ENCODE measurements at regions not wholly inside any gene's neighbourhood (a gene's known extent, or its start where the extent isn't known, plus 50 kb on each side); places are given as distances from the start of the nearest gene placed in this dataset.

GRCh38 chr7:31398815-31399214, 58.3 kb upstream of the NEUROD6 start:
- H3K4me1 Mint-ChIP-seq (ENCODE audit: low read depth): no peaks in the 10 kb centered on the region
- POLR2A ChIA-PET: no interaction called here

GRCh38 chr7:31407178-31407676, 66.7 kb upstream of the NEUROD6 start:
- Mint-ChIP-seq H3K36me3 (no peaks in the 10 kb centered on the region), H3K27me3 (no peaks in the 10 kb centered on the region), H3K4me1 (ENCODE audit: low read depth) (no peaks in the 10 kb centered on the region), H3K9me3 (no peaks in the 10 kb centered on the region), H3K27ac (no peak overlapping the region), H3K4me3 (no peak overlapping the region)
- ChIA-PET POLR2A (no interaction called here), CTCF (no interaction called here)
- intact Hi-C loops (cut with micrococcal nuclease): no loop called here
- no peak for DNase-seq

More at GRCh38 chr7:31398815-31399214, 58.3 kb upstream of the NEUROD6 start:
- DNase-seq: no peak
- Mint-ChIP-seq H3K27ac (no peak overlapping the region), H3K9me3 (no peaks in the 10 kb centered on the region), H3K36me3 (no peaks in the 10 kb centered on the region), H3K27me3 (no peaks in the 10 kb centered on the region), H3K4me3 (no peak overlapping the region)
- intact Hi-C loops (cut with micrococcal nuclease): no loop called here
- CTCF ChIA-PET: no interaction called here

DNA sequence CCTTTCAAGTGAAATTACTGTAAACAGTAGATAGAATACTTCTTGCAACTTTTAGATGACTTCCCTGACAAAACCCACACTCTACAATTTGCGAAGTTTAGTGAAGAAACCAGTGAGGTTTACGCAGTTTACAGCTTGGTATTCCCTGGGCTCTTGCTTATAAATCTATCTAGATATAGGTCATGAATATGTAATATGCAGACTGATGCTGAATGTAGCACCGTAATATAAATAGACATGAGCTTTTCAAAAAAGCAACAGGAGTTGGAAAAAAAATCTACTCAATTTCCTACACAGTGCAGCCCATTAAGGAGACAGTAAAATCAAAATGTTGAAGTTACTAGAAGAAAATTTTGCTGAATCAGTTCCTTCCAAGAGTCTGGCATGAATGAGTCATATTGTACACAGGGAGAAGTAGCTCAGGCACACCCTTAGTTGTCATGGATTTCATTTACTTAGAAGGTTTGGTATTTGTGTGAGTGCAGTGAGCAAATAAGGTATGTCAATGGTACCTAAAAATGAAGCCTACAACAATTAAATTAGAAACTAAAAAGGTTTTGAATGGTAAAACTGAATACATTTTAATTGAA, 67.7 kb upstream of the NEUROD6 start:
- no peaks in the 10 kb centered on the region for H3K27me3 Mint-ChIP-seq
- H3K9me3 Mint-ChIP-seq: no peaks in the 10 kb centered on the region
- H3K4me3 Mint-ChIP-seq: no peak overlapping the region
- no peak for DNase-seq
- CTCF ChIA-PET: no interaction called here
- H3K36me3 Mint-ChIP-seq: no peaks in the 10 kb centered on the region
- no peak overlapping the region for H3K27ac Mint-ChIP-seq
- no peaks in the 10 kb centered on the region for H3K4me1 Mint-ChIP-seq (ENCODE audit: low read depth)
- POLR2A ChIA-PET: no interaction called here
- intact Hi-C loops (cut with micrococcal nuclease): no loop called here

GRCh38 chr7:31410265-31410664, 69.7 kb upstream of the NEUROD6 start:
- H3K9me3 Mint-ChIP-seq: no peaks in the 10 kb centered on the region
- H3K4me1 Mint-ChIP-seq (ENCODE audit: low read depth): no peaks in the 10 kb centered on the region
- no peak for DNase-seq
- H3K4me3 Mint-ChIP-seq: no peak overlapping the region
- POLR2A ChIA-PET: no interaction called here
- no peaks in the 10 kb centered on the region for H3K27me3 Mint-ChIP-seq
- H3K36me3 Mint-ChIP-seq: no peaks in the 10 kb centered on the region
- CTCF ChIA-PET: interaction anchor here (1.1 kb wide), 1 partner anchor 276 kb away, joined by 3 read pairs; no protein-coding TSS in a partner anchor
- H3K27ac Mint-ChIP-seq: no peak overlapping the region
- intact Hi-C loops (cut with micrococcal nuclease): no loop called here

GRCh38 chr7:31411416-31411815, 70.9 kb upstream of the NEUROD6 start:
- ChIA-PET POLR2A (no interaction called here), CTCF (no interaction called here)
- no peaks in the 10 kb centered on the region for H3K9me3 Mint-ChIP-seq
- no peak for DNase-seq
- H3K4me3 Mint-ChIP-seq: no peak overlapping the region
- intact Hi-C loops (cut with micrococcal nuclease): no loop called here
- no peak overlapping the region for H3K27ac Mint-ChIP-seq
- no peaks in the 10 kb centered on the region for H3K27me3 Mint-ChIP-seq
- H3K36me3 Mint-ChIP-seq: no peaks in the 10 kb centered on the region
- H3K4me1 Mint-ChIP-seq (ENCODE audit: low read depth): no peaks in the 10 kb centered on the region

DNA sequence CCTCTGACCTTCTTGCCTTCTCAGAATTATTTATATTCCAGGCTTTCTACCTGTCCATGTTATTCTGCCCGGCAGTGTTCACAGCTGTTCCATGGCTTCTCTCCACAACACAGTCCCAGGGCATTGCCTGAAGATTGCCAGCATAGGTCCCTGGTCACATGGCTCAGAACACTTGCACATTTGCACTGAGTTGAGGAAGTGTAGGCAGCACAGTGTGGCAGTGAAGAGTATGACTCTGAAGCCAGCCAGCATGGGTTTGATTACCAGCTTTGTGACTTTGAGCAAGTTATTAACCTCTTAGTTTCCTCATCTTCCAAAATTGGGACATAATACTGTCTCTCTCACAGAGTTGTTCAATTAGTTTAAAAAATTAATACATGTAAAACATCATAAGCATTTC, 73.2 kb upstream of the NEUROD6 start:
- CTCF ChIA-PET: no interaction called here
- Mint-ChIP-seq H3K4me1 (ENCODE audit: low read depth) (no peaks in the 10 kb centered on the region), H3K27ac (no peak overlapping the region)

DNA sequence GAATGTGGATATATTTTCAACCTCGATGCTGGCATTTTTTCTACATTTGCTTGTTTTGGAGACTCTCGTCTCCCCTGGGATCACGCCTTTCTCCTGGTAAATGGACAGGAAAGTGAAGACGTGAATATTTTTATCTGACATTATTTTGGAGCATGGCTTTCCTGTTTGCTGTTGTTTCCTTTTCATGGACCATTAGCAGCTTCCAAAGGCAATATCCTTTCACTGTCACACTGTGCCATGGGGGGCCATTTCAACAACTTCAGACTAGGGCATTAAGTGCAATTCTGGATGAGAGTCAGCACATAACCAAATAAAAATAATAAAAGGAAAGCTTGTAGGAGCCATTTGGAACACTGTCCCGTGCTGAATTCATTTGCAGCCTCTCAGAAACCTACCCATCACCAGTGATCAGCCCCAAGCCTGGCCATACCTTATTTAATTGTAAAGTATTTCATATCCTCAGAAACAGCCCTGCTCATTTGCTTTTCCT, 75.9 kb upstream of the NEUROD6 start:
- no peak for DNase-seq
- H3K4me3 Mint-ChIP-seq: no peak overlapping the region
- CTCF ChIA-PET: no interaction called here
- POLR2A ChIA-PET: no interaction called here
- H3K4me1 Mint-ChIP-seq (ENCODE audit: low read depth): no peaks in the 10 kb centered on the region
- no peaks in the 10 kb centered on the region for H3K27me3 Mint-ChIP-seq
- H3K27ac Mint-ChIP-seq: no peak overlapping the region
- no peaks in the 10 kb centered on the region for H3K9me3 Mint-ChIP-seq
- intact Hi-C loops (cut with micrococcal nuclease): no loop called here
- H3K36me3 Mint-ChIP-seq: no peaks in the 10 kb centered on the region

More for the DNA sequence above, 73.2 kb upstream of the NEUROD6 start:
- Mint-ChIP-seq H3K9me3 (no peaks in the 10 kb centered on the region), H3K27me3 (no peaks in the 10 kb centered on the region), H3K36me3 (no peaks in the 10 kb centered on the region), H3K4me3 (no peak overlapping the region)
- POLR2A ChIA-PET: no interaction called here
- DNase-seq: no peak
- intact Hi-C loops (cut with micrococcal nuclease): no loop called here

GRCh38 chr7:31418928-31419327, 78.4 kb upstream of the NEUROD6 start:
- no peaks in the 10 kb centered on the region for H3K4me1 Mint-ChIP-seq (ENCODE audit: low read depth)
- ChIA-PET CTCF (no interaction called here), POLR2A (no interaction called here)
- intact Hi-C loops (cut with micrococcal nuclease): no loop called here
- no peaks in the 10 kb centered on the region for H3K36me3 Mint-ChIP-seq
- no peak overlapping the region for H3K27ac Mint-ChIP-seq
- no peaks in the 10 kb centered on the region for H3K9me3 Mint-ChIP-seq
- no peak overlapping the region for H3K4me3 Mint-ChIP-seq
- no peaks in the 10 kb centered on the region for H3K27me3 Mint-ChIP-seq
- DNase-seq: no peak

DNA sequence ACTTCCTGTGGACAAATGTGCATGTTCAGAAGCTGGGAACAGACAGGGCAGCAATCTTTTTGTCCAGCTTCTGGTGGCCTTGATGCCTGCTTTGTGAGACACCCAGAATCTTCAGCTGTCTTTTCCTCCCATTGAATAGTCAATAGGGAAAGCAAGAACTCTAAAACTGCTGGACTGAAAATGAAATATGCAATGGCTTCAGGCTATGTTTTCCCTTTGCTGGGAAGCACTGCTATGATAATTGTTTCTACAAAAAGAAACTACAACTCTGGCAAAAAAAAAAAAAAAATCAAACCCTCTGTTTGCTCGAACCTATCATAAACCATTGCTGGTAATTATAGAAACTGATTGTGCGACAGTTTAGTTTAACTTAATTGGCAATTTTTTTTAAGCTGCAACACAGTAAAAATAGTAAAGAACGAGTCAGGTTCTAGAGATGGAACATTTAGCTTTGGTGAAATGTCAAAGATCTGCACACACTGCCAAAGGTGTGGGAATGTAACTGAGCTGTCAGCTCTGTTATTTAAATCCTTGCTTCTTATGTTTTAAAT, 79.1 kb upstream of the NEUROD6 start:
- Mint-ChIP-seq H3K9me3 (no peaks in the 10 kb centered on the region), H3K4me1 (ENCODE audit: low read depth) (no peaks in the 10 kb centered on the region), H3K27me3 (no peaks in the 10 kb centered on the region), H3K27ac (no peak overlapping the region), H3K4me3 (no peak overlapping the region), H3K36me3 (no peaks in the 10 kb centered on the region)
- ChIA-PET POLR2A (no interaction called here), CTCF (no interaction called here)
- no peak for DNase-seq
- intact Hi-C loops (cut with micrococcal nuclease): no loop called here

- POLR2A ChIA-PET: no interaction called here
- no peaks in the 10 kb centered on the region for H3K4me1 Mint-ChIP-seq (ENCODE audit: low read depth)
- CTCF ChIA-PET: no interaction called here
- H3K36me3 Mint-ChIP-seq: no peaks in the 10 kb centered on the region
- no peak for DNase-seq
- H3K4me3 Mint-ChIP-seq: no peak overlapping the region
- H3K9me3 Mint-ChIP-seq: no peaks in the 10 kb centered on the region
- H3K27me3 Mint-ChIP-seq: no peaks in the 10 kb centered on the region
- intact Hi-C loops (cut with micrococcal nuclease): no loop called here
- H3K27ac Mint-ChIP-seq: no peak overlapping the region
Measured at GRCh38 chr7:31420948-31421347, 80.4 kb upstream of the NEUROD6 start.

GRCh38 chr7:31421607-31422006, 81.1 kb upstream of the NEUROD6 start:
- intact Hi-C loops (cut with micrococcal nuclease): no loop called here
- Mint-ChIP-seq H3K27ac (no peak overlapping the region), H3K36me3 (no peaks in the 10 kb centered on the region), H3K9me3 (no peaks in the 10 kb centered on the region), H3K4me3 (no peak overlapping the region), H3K27me3 (no peaks in the 10 kb centered on the region), H3K4me1 (ENCODE audit: low read depth) (no peaks in the 10 kb centered on the region)
- CTCF ChIA-PET: no interaction called here
- POLR2A ChIA-PET: no interaction called here
- DNase-seq: no peak

- Mint-ChIP-seq H3K4me1 (ENCODE audit: low read depth) (no peaks in the 10 kb centered on the region), H3K4me3 (no peak overlapping the region), H3K36me3 (no peaks in the 10 kb centered on the region), H3K9me3 (no peaks in the 10 kb centered on the region), H3K27ac (no peak overlapping the region), H3K27me3 (no peaks in the 10 kb centered on the region)
- no peak for DNase-seq
- POLR2A ChIA-PET: no interaction called here
- CTCF ChIA-PET: no interaction called here
- intact Hi-C loops (cut with micrococcal nuclease): no loop called here
Measured at GRCh38 chr7:31423994-31424393, 83.5 kb upstream of the NEUROD6 start.

DNA sequence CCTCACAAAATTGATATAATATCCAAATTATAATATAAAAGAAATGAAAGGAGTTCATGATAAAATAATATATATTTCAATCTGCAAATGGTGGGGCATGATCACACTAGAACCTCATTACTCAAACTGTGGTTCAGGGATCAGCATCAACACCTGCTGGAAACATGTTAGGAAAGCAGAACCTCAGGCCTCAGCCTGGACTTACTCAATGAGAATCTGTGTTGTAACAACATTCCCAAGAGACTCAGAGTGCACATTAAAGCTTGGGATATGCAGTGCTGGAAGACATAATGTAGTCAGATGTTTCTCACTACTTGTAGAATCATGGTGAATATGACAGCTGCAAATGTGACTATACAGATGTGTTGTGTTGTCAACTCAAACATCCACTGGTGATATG, 81.7 kb upstream of the ITPRID1 start:
- no peaks in the 10 kb centered on the region for H3K36me3 Mint-ChIP-seq
- POLR2A ChIA-PET: no interaction called here
- H3K4me1 Mint-ChIP-seq (ENCODE audit: low read depth): no peaks in the 10 kb centered on the region
- H3K27ac Mint-ChIP-seq: no peak overlapping the region
- no peaks in the 10 kb centered on the region for H3K9me3 Mint-ChIP-seq
- no peaks in the 10 kb centered on the region for H3K27me3 Mint-ChIP-seq
- DNase-seq: no peak
- H3K4me3 Mint-ChIP-seq: no peak overlapping the region
- CTCF ChIA-PET: interaction anchor here (1.5 kb wide), 1 partner anchor 11 kb away, joined by 5 read pairs; no protein-coding TSS in a partner anchor
- intact Hi-C loops (cut with micrococcal nuclease): no loop called here
